Mesothelial cell of epicardium (in vitro differentiated cells): ENCODE measurements at regions not wholly inside any gene's neighbourhood (a gene's known extent, or its start where the extent isn't known, plus 50 kb on each side); places are given as distances from the start of the nearest gene placed in this dataset.

ENCODE experiments used
- DNase-seq, 2 experiments: peaks; one replicate each; pipeline ENCODE4 v3.0.0; 2021; ENCODE audit warnings: low spot score in 2 of 2; ENCODE audit not compliant: unreplicated experiment in 2 of 2
- H3K27ac Mint-ChIP-seq: 2 replicates; pipeline ENCODE4 v1.8.0; 2021; ENCODE audit warnings: mixed read lengths
- H3K27me3 Mint-ChIP-seq: 2 replicates; pipeline ENCODE4 v1.8.0; 2021; ENCODE audit warnings: low read depth, mixed read lengths
- H3K36me3 Mint-ChIP-seq: 2 replicates; pipeline ENCODE4 v1.8.0; 2021; ENCODE audit warnings: mixed read lengths
- H3K4me1 Mint-ChIP-seq: 2 replicates; pipeline ENCODE4 v1.8.0; 2021; ENCODE audit warnings: mixed read lengths
- H3K4me3 Mint-ChIP-seq: 2 replicates; pipeline ENCODE4 v1.8.0; 2021; ENCODE audit warnings: mild to moderate bottlenecking, moderate library complexity, mixed read lengths
- H3K9me3 Mint-ChIP-seq: 2 replicates; pipeline ENCODE4 v1.8.0; 2021; ENCODE audit warnings: mixed read lengths
- CTCF ChIP-seq: fragments of 200-600 bp; sonication (generic); IDR thresholded peaks from one replicate; pipeline ENCODE4 v1.5.0; 2021; ENCODE audit warnings: antibody characterized with exemption; ENCODE audit not compliant: unreplicated experiment

- Mint-ChIP-seq H3K4me1 (peaks cover 39% of the 10 kb centered on the region), H3K4me3 (no peak overlapping the region), H3K27me3 (peaks cover 4% of the 10 kb centered on the region), H3K9me3 (peaks cover 10% of the 10 kb centered on the region), H3K27ac (peak overlapping the region; percentile 66), H3K36me3 (peaks cover 16% of the 10 kb centered on the region)
- no peak for DNase-seq
- no peak for TF ChIP-seq CTCF
These were observed 99.9 kb downstream of the MPP7 start for GRCh38 chr10:28202941-28203352.

GRCh38 chr10:28201410-28202400, 101.2 kb downstream of the MPP7 start:
- peaks cover 39% of the 10 kb centered on the region for H3K4me1 Mint-ChIP-seq
- H3K9me3 Mint-ChIP-seq: peaks cover 9% of the 10 kb centered on the region
- no peak overlapping the region for H3K4me3 Mint-ChIP-seq
- no peak for DNase-seq
- H3K36me3 Mint-ChIP-seq: peaks cover 16% of the 10 kb centered on the region
- TF ChIP-seq CTCF: no peak
- H3K27ac Mint-ChIP-seq: no peak overlapping the region
- H3K27me3 Mint-ChIP-seq: peaks cover 6% of the 10 kb centered on the region

- H3K27ac Mint-ChIP-seq: no peak overlapping the region
- no peak overlapping the region for H3K4me3 Mint-ChIP-seq
- H3K27me3 Mint-ChIP-seq: peaks cover 6% of the 10 kb centered on the region
- H3K9me3 Mint-ChIP-seq: peaks cover 5% of the 10 kb centered on the region
- TF ChIP-seq CTCF: no peak
- peaks cover 39% of the 10 kb centered on the region for H3K4me1 Mint-ChIP-seq
- DNase-seq: no peak
- peaks cover 14% of the 10 kb centered on the region for H3K36me3 Mint-ChIP-seq
These were observed 102.1 kb downstream of the MPP7 start for GRCh38 chr10:28200775-28201174.

GRCh38 chr10:28199941-28200340, 102.9 kb downstream of the MPP7 start:
- Mint-ChIP-seq H3K9me3 (peaks cover 3% of the 10 kb centered on the region), H3K4me1 (peaks cover 39% of the 10 kb centered on the region), H3K36me3 (peaks cover 8% of the 10 kb centered on the region), H3K27me3 (peaks cover 4% of the 10 kb centered on the region), H3K4me3 (no peak overlapping the region), H3K27ac (no peak overlapping the region)
- TF ChIP-seq CTCF: no peak
- DNase-seq: no peak

- DNase-seq: no peak
- TF ChIP-seq CTCF: no peak
- Mint-ChIP-seq H3K4me1 (no peaks in the 10 kb centered on the region), H3K27ac (no peak overlapping the region), H3K36me3 (peaks cover 3% of the 10 kb centered on the region), H3K27me3 (peaks cover 9% of the 10 kb centered on the region), H3K4me3 (no peak overlapping the region), H3K9me3 (peaks cover 14% of the 10 kb centered on the region)
These were observed 112.7 kb downstream of the MPP7 start for GRCh38 chr10:28190196-28190595.
